Astrocyte of the cerebellum (primary cell): ENCODE measurements at regions not wholly inside any gene's neighbourhood (a gene's known extent, or its start where the extent isn't known, plus 50 kb on each side); places are given as distances from the start of the nearest gene placed in this dataset.

ENCODE experiments used
- DNase-seq: peaks from one replicate; pipeline ENCODE4 v3.0.0-alpha.2; 2011; ENCODE audit warnings: low read depth
- H3K4me3 ChIP-seq: 2 replicates; pipeline ENCODE4 v1.5.1; 2011; ENCODE audit warnings: mild to moderate bottlenecking, low read depth, low read length, moderate library complexity
- CTCF ChIP-seq: IDR thresholded peaks from 2 replicates; pipeline ENCODE4 v1.5.1; 2012; ENCODE audit warnings: low read length, low read depth, moderate library complexity, mild to moderate bottlenecking; ENCODE audit errors: missing control alignments
- in situ Hi-C: cut with HindIII; loops from 2 replicates; pipeline ENCODE4 v1.10.0; 2017; ENCODE audit warnings: low sequenced_read_pairs

DNA sequence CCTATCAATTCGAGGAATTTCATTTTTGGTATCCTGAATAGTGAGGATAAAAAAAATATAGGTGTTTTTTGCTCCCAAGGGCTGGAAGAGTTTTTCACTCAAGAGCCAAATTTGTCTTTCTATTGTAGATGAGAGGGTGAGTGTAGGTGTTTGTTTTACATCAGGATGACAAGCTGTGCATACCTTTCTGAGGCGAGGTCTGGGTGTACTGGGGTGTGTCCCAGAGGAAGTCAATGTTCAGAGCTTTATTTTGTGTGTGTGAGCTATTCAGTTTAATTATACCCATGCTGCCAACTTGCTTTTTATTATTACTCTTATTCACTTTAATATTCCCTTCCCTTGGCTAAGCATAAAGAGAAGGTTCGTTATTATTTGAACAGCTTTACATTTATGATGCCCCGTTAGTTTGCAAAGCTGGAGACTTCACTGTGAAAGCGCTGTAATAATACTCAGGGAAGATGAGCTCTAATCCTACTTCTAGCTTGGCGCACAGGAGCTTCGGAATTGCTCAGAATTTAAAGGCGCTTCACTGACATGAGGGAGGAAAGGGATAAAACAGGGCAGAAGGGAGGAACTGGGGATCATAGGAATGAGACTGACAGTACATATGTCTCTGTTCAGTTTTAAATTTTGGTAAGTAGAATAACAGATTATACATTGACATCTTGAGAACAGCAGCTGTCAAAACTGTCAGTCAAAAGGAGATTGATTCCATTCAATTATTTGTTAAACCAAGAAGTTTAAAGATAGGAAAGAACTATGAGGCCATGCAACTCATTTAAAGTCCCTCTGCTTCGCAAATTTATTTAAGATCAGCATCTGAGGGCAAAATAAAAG lies 117.7 kb upstream of the TP63 start:
- TF ChIP-seq CTCF, result no peak
- in situ Hi-C loops, result no loop called here
- H3K4me3 ChIP-seq, result no peak overlapping the region
- no peak for DNase-seq

DNA sequence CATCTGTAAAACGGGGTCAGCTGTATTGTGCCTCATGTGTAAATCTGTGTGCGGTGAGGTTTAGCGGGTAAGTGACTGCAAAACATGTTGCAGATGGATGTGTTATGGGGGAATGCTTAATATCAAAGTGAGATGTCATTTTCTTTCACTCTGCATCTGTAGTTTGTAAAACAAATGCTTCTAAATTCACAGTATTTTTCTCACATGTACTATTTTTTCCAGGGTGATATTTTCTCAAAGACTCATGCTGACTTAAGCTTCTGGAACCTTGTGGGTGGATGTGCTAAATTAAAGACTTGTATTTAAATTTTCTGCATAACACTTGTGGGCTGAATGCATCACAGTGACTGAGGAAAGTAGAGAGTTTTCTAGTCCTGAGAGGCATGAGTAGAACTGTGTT lies 115.2 kb upstream of the TP63 start:
- no peak for DNase-seq
- in situ Hi-C loops, result no loop called here
- TF ChIP-seq CTCF, result no peak
- no peak overlapping the region for H3K4me3 ChIP-seq

GRCh38 chr3:189517981-189518380 lies 113.2 kb upstream of the TP63 start:
- H3K4me3 ChIP-seq, result no peak overlapping the region
- in situ Hi-C loops, result no loop called here
- DNase-seq, result no peak
- TF ChIP-seq CTCF, result no peak

GRCh38 chr3:189519458-189519857 lies 111.7 kb upstream of the TP63 start:
- no peak for DNase-seq
- in situ Hi-C loops, result no loop called here
- no peak overlapping the region for H3K4me3 ChIP-seq
- TF ChIP-seq CTCF, result no peak

GRCh38 chr3:189529468-189529867 lies 101.7 kb upstream of the TP63 start:
- no peak for DNase-seq
- in situ Hi-C loops, result no loop called here
- no peak overlapping the region for H3K4me3 ChIP-seq
- TF ChIP-seq CTCF, result no peak

DNA sequence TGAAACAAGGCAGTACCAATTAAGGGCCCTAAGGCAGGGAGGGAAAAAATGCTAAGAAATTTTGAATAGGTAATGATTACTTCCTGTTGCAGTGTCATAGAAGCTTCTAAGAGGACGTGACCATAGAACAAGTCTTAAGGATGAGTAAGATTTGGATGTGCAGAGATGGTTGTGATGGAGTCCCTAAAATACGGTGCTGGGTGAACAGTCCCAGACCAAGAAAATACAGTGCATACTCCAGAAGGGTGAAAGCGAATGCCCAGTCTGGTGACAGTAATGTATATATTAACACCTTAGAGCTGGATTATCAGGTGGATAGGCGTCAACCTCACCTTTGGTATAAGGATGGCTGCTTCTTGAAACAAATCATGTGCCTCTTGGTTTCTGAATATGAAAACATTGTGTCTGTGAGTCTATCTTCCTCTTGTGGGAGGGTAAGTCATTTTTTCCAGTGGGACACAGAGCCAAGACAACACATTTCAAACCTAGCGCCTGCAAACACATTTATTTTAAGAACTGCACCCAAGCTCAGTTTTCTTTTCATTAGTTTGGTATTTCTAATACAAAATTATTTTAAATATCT lies 101.2 kb upstream of the TP63 start:
- in situ Hi-C loops, result no loop called here
- DNase-seq, result no peak
- no peak for TF ChIP-seq CTCF
- H3K4me3 ChIP-seq, result no peak overlapping the region
